ENCODE measurements at regions not wholly inside any gene's neighbourhood (a gene's known extent, or its start where the extent isn't known, plus 50 kb on each side); places are given as distances from the start of the nearest gene placed in this dataset.

- TF ChIP-seq, protein P1, sequence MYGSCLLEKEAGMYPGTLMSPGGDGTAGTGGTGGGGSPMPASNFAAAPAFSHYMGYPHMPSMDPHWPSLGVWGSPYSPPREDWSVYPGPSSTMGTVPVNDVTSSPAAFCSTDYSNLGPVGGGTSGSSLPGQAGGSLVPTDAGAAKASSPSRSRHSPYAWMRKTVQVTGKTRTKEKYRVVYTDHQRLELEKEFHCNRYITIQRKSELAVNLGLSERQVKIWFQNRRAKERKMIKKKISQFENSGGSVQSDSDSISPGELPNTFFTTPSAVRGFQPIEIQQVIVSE (CRISPR knock-in tag; IDR thresholded peaks at IDR 0.05; ENCODE audit: borderline replicate concordance), result no peak
- TF ChIP-seq ATF6 (CRISPR knock-in tag; IDR thresholded peaks at IDR 0.05) (no peak), ESRRA (CRISPR knock-in tag; IDR thresholded peaks at IDR 0.05; ENCODE audit: borderline replicate concordance) (no peak), ATF3 (CRISPR knock-in tag; conservative IDR thresholded peaks at IDR 0.05) (no peak), ATF1 (CRISPR knock-in tag; IDR thresholded peaks at IDR 0.05) (no peak), ZMAT4 (CRISPR knock-in tag; IDR thresholded peaks at IDR 0.05) (no peak), SMAD3 (CRISPR knock-in tag; IDR thresholded peaks at IDR 0.05; ENCODE audit: borderline replicate concordance) (no peak), ZBTB21 (CRISPR knock-in tag; IDR thresholded peaks at IDR 0.05; ENCODE audit: borderline replicate concordance) (no peak)
- TF ChIP-seq, protein P2, sequence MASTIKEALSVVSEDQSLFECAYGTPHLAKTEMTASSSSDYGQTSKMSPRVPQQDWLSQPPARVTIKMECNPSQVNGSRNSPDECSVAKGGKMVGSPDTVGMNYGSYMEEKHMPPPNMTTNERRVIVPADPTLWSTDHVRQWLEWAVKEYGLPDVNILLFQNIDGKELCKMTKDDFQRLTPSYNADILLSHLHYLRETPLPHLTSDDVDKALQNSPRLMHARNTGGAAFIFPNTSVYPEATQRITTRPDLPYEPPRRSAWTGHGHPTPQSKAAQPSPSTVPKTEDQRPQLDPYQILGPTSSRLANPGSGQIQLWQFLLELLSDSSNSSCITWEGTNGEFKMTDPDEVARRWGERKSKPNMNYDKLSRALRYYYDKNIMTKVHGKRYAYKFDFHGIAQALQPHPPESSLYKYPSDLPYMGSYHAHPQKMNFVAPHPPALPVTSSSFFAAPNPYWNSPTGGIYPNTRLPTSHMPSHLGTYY (CRISPR knock-in tag; IDR thresholded peaks at IDR 0.05), result no peak
Observed at GRCh38 chr1:213605732-213606131, 382.0 kb upstream of the PROX1 start (continued).

DNA sequence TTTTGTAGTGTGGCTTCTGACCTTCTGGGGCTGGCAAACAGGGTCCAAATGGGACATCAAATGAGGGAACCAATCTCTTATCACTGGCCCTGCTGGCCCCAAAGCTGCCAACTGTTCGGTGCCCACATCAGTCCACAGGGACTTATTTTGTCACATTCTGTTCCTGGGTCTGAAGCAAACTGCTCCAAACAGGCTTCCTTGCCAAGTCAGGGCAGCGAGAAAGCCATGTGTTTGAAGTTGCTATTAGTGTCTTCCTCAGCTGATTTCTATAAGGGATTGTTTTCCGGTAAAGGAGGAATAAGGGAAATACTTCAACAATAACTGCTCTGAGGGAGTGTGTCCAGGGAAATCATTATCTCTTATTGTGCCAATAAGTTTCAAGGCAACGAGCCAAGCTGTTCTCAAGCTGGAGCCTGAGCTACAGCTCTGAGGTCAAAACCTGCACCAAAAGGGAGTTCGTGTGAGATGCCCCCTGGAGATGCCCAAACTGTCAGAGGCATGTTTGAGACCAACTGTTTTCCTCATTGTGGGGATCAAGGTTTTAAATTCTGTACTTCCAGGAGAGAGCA lies 381.4 kb upstream of the PROX1 start:
- Mint-ChIP-seq H3K36me3 (no peaks in the 10 kb centered on the region), H3K27ac (no peak overlapping the region), H3K4me3 (no peak overlapping the region), H3K4me1 (no peaks in the 10 kb centered on the region), H3K9me3 (peaks cover 4% of the 10 kb centered on the region; the same call in 1 of the 2 replicates), H3K27me3 (ENCODE audit: low read depth) (no peaks in the 10 kb centered on the region)
- TF ChIP-seq MXD4 (CRISPR knock-in tag; IDR thresholded peaks at IDR 0.05; ENCODE audit: borderline replicate concordance) (no peak), ZNF317 (CRISPR knock-in tag; IDR thresholded peaks at IDR 0.05; ENCODE audit: borderline replicate concordance, low read depth) (no peak), NR3C1 (CRISPR knock-in tag; conservative IDR thresholded peaks at IDR 0.05; ENCODE audit: low read depth) (no peak), E2F1 (CRISPR knock-in tag; IDR thresholded peaks at IDR 0.05) (no peak)
- TF ChIP-seq, protein P3, sequence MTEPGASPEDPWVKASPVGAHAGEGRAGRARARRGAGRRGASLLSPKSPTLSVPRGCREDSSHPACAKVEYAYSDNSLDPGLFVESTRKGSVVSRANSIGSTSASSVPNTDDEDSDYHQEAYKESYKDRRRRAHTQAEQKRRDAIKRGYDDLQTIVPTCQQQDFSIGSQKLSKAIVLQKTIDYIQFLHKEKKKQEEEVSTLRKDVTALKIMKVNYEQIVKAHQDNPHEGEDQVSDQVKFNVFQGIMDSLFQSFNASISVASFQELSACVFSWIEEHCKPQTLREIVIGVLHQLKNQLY (CRISPR knock-in tag; IDR thresholded peaks at IDR 0.05), result no peak
- TF ChIP-seq, protein P4, sequence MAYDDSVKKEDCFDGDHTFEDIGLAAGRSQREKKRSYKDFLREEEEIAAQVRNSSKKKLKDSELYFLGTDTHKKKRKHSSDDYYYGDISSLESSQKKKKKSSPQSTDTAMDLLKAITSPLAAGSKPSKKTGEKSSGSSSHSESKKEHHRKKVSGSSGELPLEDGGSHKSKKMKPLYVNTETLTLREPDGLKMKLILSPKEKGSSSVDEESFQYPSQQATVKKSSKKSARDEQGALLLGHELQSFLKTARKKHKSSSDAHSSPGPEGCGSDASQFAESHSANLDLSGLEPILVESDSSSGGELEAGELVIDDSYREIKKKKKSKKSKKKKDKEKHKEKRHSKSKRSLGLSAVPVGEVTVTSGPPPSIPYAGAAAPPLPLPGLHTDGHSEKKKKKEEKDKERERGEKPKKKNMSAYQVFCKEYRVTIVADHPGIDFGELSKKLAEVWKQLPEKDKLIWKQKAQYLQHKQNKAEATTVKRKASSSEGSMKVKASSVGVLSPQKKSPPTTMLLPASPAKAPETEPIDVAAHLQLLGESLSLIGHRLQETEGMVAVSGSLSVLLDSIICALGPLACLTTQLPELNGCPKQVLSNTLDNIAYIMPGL (CRISPR knock-in tag; IDR thresholded peaks at IDR 0.05), result no peak
- TF ChIP-seq, protein P1 (CRISPR knock-in tag; IDR thresholded peaks at IDR 0.05; ENCODE audit: borderline replicate concordance), result no peak
- DNase-seq (ENCODE audit: low spot score) (no peak), ATAC-seq (no peak)
- POLR2A ChIA-PET, result no interaction called here
- CTCF ChIA-PET, result no interaction called here
